Suppressor macrophage treated with lipopolysaccharide for 4 hours (primary cell): ENCODE measurements at regions not wholly inside any gene's neighbourhood (a gene's known extent, or its start where the extent isn't known, plus 50 kb on each side); places are given as distances from the start of the nearest gene placed in this dataset.
A peak's percentile ranks its signal among the peaks of the same experiment; 100 is the strongest.
"Not testable (repeated sequence)": the region's sequence is repeated elsewhere in the genome, so short reads cannot be mapped to it uniquely, and the experiment has no call there.

Experiments
- DNase-seq: peaks from one replicate; pipeline ENCODE4 v3.0.0-alpha.2; 2020

DNA sequence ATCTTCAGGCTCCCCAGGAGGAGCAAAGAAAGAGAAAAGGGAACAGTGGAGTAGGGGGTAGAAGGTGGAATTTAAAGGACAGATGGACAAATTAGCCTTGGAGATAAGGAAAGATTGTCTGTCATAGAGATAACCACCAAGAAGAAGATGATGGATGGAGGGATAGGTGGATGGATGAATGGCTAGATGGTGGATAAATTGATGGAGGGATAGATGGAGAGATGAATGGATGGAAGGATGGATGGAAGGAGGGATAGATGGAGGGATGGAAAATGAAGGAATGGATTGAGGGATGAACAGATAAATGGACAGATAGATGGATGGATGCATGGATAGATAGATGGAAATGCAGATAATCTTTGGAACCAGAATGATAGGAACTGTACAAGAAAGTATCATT lies 102.8 kb downstream of the TNFAIP3 start:
- no peak for DNase-seq

DNA sequence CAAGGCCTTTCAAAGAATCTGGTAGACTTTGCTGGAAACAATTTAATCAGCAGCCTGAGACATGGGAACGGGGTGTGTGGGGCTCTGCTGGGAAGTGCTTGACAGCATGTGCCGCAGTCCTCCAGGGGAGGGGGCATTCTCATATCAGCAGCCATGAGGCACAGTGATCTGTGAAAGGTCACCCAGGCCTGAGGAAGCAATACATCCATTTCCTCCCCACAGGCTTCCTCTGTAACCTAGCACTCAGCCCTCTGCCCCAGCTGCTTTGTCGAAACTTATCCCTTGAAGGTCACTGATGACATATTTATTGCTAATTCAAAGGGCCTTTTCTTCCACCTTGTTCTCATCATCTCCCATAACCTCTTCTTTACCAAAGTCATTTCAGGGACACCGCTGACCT lies 103.3 kb downstream of the TNFAIP3 start:
- DNase-seq = peak; percentile 57

DNA sequence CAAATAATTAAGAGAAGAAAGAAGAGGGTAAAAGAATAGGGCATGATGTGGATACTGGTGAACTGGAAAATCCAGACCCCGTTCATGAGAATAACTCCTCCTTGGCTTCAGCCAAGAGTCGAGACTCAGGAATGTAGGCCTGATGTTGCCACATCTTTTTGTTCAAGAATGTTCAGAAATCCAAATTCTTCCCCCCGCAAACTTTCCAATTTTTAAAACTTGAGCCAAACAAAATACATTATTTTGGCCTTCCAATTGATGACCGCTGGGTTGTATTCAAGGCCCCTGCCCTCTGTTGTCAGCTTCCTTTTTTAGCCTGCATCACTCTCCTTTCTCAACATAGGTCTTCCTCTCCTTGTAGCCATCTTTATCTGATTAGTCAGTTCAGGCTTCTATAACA lies 106.1 kb downstream of the TNFAIP3 start:
- no peak for DNase-seq

DNA sequence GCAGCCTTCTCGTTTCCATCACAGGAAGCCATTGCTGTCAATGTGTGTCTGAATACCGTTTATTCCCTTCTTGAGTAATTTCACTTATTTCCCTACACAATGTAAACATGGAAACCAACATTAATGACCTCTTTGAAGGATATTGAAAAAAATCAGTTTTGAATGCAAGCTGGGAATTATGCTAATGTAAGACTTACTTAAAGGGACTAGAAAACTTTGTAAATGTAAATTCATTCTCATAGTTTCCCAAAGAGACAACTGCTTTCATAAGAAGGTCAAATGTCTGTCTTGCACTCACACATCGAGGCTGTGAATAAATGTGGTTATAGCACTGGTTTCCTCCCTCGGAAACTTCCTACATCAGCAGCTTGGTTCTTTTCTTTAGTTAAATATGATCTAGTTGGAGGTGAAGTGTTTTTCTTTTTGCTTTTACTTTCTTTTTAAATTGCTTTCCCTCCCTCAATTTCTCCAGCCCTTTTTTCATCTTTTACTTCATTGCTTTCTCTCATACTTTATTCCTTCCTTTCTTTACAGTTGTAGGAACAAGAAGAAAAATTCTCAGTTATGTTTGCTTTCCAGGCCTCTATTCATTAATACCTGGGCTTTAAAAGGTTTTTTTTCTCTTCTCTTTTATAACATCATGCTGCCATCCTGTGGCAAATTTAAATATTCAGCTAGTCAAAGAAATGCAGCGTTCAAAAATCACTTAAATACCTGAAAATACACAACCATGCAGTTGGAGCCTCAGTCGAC lies 108.3 kb downstream of the TNFAIP3 start:
- DNase-seq = peak; percentile 62

DNA sequence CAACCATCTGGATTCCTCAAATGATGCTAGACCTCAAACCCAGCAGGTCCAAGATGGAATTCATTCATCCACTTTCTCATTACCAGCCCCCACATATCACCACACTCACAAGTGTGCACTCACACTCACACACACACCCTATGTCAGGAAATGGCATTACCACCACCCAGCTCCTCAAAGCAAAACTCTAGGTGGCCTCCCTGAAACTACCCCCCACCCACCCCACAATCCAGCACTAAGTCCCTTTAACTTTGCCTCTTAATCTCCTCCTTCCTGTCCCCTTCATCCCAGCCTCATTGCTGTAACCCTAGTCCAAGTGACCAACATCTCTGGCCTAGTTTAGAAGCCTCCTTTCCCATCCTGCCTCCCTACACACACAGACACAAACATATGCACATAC lies 109.4 kb downstream of the TNFAIP3 start:
- no peak for DNase-seq

DNA sequence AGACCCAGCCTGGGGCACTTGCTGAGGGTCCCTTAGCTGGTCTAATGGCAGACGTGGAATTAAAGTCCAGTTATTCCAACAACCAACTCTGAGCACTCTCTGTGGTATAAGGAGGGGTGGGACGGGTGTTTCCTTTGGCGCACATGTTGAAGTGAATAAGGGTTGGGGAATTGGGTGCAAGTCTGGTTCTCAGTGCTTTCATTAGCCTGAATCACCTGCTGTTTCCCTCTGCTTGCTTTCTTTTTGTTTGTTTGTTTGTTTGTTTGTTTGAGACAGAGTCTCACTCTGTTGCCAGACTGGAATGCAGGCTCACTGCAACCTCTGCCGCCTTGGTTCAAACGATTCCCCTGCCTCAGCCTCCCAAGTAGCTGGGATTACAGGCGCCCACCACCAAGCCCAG lies 110.1 kb downstream of the TNFAIP3 start:
- DNase-seq = no peak

DNA sequence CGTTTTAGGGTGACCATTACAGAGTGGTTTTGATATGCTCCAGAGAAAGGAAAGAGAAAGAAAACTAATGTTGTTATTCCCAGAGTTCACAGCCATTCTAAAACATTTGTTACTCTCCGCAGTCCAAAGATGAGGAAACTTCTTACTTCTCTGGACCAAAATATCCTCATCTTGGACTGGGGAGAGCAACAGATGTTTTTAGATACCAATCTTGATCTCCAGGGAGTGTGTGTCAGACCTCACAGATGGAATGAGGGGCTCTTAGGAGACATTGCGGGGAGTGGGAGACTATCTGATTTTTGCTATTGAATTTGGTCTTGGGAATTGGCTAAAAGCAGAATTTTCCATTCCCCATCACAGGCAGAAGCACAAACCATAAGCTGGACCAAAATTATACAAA lies 110.8 kb downstream of the TNFAIP3 start:
- no peak for DNase-seq

DNA sequence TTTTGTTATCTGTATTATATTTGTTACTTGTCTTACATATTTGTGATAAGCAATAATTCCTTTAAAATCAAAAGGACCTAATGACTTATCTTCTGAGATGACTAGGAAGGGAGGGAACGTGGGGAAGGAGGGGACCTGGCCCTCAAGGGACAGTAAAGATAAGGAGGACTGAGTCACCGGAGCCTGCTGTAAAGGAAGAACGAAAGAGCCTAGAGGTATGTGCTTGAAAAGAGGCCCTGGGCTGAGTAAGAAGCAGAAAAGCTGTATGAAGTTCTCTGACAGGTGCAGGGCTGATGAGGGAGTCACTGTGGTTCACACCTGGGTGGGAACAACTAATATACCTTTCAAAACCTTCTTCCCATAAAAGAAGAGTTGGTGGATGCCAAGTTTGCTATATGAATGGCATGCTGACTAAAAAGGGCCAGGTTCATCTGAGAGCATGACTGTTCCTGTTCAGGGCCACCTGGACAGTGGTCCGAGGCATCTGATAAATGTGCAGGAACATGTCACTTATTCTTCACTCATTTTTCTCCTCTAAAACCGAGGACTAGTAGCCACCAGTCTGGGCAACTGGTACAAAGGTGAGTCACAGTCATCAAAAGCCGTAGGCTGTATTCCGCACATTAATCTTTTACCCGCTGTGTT lies 111.3 kb downstream of the TNFAIP3 start:
- no peak for DNase-seq

DNA sequence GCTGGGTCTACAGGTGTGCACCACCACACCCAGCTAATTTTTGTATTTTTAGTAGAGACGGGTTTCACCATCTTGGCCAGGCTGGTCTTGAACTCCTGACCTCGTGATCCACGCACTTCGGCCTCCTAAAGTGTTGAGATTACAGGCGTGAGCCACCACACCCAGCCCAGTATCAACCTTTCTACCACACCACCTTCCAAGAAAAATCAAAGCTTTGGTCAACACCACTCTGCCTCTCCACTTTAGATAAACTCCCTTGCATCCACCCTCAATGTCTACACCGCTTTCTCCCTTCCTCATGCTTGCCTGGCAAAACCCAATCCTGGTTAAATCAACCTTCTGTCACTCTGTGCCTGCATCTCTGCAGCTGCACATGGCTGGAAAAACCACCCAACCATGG lies 112.2 kb downstream of the TNFAIP3 start:
- DNase-seq = not testable (repeated sequence)

DNA sequence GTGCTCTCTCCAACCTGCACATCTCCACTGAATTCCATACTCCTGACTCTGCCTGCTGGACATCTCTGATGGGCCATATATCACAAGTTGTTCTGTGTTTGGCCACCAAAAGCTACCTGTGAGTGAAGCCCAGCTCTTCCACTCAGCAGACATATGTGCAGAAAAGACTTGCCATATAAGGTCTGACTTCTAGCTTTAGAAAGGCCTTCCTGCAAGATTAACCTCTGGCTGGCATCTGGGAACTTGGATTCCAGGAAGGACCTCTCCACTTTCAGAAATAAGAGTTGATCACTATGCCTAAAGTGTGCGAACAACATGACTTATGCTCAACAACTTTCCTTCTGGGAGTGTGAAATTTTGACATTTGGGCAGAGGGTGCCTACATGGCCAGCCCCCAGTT lies 113.7 kb downstream of the TNFAIP3 start:
- DNase-seq = no peak

DNA sequence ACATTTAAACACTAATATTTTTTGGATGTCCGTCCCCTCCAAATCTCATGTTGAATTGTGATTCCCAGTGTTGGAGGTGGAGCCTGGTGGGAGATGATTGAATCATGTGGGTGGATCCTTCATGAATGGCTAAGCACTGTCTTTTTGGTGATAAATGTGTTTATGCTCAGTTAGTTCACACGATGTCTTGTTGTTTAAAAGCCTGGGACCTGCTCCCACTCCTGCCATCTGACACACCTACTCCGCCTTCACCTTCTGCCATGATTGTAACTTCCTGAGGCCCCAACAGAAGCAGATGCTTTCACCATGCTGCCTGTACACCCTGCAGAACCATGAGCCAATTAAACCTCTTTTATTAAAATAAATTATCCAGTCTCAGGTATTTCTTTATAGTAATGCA lies 114.7 kb downstream of the TNFAIP3 start:
- no peak for DNase-seq

DNA sequence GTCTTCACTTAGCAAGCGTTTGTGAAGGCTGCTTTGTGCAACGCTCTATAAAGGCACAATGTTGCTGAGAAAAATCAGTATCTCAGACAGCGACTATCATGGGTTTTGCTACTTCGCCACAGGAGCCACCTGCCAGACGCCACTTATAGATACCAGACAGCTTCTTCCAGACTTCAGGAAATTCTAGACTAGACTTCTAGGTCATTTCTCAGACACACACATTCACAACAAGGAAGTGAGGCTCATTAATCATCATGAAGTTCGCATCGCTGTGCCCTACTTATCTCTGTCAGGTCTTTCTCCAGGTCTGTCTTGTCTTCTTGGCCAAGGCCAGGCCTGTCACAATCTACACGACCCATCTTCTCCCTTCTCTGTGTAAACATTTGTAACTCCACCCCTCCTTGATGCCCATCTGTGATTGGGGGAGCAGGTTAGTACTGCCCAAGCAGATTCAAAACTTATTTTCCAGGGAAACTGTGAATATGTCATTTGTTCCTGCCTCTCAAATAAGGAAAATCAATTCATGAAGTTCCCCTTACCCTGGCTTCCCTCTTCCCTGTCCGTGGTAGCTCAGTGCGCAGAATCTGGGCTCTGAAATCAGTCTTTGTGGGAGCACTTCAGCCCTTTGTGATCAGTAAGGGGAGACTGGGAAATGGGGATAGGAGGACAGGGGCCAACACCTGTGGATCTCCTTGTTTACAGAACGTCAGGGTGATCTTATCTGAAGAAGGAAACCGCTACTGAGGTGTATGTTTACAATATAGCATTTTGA lies 115.5 kb downstream of the TNFAIP3 start:
- no peak for DNase-seq

DNA sequence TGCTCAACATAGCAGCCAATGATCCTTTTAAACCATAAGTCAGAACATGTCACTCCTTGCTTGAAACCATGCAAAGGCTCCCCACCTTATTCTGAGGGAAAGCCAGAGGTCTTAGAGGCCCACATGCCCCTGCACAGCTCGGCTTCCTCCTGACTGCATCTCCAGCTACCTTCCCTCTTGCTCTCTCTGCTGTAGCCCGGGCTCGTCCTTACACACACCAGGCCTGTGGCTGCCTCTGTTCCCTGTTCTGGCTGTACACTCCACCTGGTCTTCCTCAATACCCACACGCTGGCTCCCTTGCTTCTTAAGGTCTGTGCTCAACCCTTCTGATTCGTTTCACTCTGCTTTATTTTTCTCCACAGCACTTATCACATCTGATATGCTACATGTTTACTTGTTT lies 116.2 kb downstream of the TNFAIP3 start:
- no peak for DNase-seq

DNA sequence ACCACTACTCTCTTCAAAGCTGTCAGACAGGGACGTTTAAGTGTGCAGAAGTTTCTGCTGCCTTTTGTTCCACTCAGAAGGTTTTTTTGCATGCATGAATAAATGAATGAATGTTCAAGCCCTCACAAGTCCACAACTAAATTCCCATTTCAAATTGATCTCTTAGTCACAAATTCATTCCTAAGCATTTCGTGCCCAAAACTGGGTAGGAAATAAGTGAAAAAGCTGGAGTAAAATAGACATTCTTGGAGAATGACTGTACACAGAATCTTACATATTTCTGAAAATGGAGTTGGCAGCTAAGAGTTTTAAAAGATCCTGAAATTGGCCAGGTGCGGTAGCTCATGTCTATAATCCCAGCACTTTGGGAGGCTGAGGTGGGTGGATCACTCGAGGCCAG lies 117.6 kb downstream of the PERP start:
- DNase-seq = no peak

DNA sequence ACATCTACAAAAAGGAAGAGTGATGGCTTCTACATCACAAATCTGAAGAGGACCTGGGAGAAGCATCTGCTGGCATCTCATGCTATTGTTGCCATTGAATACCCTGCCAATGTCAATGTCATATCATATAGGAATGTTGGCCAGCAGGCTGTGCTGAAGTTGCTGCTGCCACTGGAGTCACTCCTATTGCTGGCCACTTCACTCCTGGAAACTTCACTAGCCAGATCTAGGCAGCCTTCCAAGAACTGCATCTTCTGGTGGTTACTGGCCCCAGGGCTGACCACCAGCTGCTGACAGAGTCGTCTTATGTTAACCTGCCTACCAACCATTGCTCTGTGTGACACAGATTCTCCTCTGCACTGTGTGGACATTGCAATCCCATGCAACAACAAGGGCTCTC lies 111.8 kb downstream of the PERP start:
- no peak for DNase-seq

DNA sequence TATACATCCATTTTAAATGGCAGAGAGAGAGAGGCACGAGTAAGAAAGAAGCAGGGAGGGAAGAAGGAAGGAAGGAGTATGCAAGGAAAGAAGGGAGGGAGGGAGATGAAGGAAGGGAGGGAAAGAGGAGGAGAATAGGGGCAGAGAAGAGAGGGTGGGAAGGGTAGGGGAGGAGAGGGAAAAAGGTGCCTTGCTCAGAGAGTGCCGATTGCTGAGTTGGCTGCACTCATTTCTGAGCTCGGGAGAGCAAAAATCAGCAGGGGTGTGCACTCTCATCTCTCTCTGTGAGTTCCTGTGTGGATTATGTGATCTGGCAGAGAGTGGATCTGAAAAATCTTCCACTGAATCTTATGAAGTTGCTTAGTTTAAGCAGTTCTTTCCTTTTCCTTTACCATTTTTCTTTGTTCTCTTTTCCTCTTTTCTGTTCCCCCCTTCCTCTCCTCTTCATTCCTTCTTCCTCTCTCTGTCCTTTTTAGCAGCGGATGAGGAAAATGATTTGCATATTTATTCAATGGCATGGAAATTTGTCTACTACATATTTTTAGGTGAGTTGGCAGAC lies 108.7 kb downstream of the PERP start:
- DNase-seq = no peak

DNA sequence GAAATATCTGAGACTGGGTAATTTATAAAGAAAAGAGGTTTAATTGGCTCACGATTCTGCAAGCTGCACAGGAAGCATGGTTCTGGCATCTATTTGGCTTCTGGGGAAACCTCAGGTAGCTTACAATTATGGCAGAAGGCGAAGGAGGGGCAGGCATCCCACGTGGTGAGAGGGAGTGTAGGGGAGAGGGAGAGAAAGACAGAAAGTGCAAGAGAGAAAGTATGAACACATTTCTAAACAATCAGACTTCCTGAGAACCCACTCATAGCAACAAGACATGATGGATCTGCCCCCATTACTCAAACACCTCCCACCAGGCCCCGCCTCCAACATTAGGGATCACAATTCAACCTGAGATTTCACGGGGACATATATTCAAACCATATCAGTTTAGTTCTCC lies 107.4 kb downstream of the PERP start:
- DNase-seq = no peak

DNA sequence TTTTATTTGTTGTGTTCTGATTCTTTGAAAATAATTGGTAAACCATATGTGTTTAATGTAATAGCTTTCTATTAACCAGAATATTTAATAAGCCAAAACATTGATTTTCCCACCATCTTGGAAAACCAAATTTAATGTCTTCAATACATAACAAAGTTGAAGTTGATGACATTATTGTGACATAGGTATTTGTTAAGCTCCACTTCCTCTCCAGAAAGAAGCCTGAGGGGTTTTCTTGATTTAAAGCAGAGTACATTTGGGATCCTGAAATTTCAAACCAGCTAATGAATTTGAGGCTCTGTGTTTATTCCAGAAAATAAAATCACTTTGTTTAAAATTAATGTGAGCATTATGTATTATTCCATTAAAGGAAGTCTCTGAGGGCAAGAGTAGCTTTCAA lies 106.3 kb downstream of the PERP start:
- peak; percentile 21 for DNase-seq

DNA sequence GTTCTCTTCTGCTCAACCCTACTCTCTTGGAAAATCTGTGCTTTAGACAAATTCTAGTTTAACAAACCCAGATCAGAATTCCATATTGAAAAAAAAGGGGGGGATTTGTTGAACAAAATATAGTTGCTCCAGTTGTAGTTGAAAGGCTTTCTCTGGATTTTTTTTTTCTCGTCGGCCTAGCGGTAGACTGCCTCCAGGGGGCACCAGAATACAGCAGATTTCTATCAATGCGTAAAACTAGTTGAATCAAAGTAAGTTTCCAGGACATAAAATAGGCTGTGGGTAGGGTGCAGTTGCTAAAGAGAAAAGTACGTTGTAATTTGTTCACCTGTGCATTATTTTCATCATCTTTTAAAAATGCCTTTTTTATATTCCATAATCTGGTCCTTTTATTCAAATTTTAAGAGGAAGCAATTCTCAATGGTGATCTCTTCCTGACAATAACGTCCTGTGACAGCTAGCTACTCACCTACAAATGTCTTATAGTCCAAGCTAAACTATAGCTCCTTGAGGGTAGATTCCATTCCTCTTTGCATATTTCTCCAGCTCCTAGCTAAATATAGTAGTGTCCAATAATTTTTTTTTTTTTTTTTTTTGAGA lies 105.4 kb downstream of the PERP start:
- DNase-seq = peak; percentile 69

DNA sequence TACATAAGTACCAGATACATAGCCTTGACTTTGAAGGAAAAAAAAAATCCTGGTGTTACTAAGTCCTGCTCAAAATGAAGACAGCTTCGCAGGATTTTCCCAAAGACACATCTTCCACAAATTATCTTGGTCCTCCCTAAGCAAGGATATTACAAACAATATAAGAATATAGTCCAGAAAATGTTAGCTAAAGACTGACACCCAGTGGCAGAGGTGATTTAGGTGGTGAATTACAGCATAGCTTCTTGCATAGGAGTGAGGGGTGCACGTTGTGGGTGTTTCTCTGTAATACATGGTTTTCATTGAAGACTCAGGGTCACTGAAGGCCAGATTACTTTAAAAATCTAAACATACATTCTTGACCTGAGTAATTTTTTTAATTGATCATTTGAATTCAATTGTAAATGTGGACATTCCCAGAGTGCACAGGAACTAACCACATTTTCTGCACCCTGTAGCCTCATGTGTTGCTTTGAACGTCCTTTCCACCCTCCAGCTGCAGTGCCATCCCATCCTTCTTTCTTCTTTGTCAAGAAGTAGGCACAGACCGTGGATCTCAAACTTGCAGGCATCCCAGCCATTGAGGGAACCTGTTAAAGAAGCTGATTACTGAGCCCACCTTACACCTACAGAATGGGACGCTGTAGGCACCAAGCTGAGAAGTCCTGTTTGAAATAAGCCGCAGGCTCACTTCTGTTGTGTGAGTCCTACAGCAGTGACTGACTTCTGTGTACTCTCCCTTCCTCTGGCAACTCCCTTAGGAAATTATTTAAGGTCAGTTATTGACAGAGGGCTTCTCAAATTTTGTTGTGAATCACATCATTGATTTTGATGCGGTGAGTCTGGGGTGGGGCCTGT lies 102.6 kb downstream of the PERP start:
- peak; percentile 58 for DNase-seq

DNA sequence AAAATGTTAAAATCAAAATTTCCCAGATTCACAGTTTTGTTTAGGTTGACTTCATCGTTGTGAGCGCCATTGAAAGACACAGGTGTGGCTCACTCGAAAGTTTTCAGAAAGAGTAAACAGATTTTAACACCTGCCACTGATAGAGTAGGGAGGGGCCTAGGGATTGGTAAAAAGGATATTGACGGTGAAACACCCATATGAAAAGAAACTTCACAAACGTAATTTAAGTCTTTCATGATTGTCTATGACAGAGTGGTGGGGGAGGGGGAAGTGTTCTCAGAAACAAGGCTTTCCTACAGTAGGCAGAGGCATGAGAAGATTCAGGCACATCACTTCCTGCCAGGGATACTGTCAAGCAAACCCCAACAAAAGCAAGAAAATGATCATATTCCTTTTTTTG lies 101.4 kb downstream of the PERP start:
- no peak for DNase-seq

DNA sequence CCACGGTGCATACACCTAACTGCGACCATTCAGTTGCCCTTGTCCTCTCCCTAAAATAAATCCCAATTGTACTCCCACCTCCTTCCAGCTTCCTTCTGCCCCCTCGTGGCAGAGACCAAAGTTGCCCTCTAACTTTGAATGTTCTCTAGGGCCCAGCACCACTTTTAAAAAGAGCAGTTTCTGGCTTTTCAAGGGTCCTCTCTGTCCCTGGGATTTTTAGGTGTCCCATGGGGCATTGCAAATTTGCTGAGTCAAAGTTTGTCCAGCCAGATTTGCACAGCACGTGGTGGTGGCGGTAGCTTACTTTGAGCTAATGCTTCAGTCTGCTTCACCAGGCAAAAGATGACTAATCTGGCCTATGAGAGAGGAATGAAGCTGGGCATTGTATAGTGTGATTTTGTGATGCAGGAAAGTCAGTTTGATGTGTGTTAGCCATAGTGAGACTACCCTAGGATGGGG lies 100.2 kb downstream of the PERP start:
- peak; percentile 52 for DNase-seq
